Mucosa of stomach (tissue), 1 donor: ENCODE measurements at regions not wholly inside any gene's neighbourhood (a gene's known extent, or its start where the extent isn't known, plus 50 kb on each side); places are given as distances from the start of the nearest gene placed in this dataset.
"Not testable (repeated sequence)": the region's sequence is repeated elsewhere in the genome, so short reads cannot be mapped to it uniquely, and the experiment has no call there.

Experiments
- H3K27me3 ChIP-seq: one replicate; pipeline ENCODE4 v1.7.0; 2013; ENCODE audit warnings: mild to moderate bottlenecking, low read length; ENCODE audit not compliant: control insufficient read depth, insufficient read depth
- H3K36me3 ChIP-seq: one replicate; pipeline ENCODE4 v1.7.0; 2013; ENCODE audit warnings: low read length; ENCODE audit not compliant: control insufficient read depth, insufficient read depth
- H3K4me1 ChIP-seq: one replicate; pipeline ENCODE4 v1.7.0; 2013; ENCODE audit warnings: mild to moderate bottlenecking, low read length; ENCODE audit not compliant: control insufficient read depth, insufficient read depth
- H3K4me3 ChIP-seq: one replicate; pipeline ENCODE4 v1.7.0; 2013; ENCODE audit warnings: low read length
- H3K9ac ChIP-seq: one replicate; pipeline ENCODE4 v1.7.0; 2013; ENCODE audit warnings: mild to moderate bottlenecking, low read length, moderate library complexity
- H3K9me3 ChIP-seq: one replicate; pipeline ENCODE4 v1.7.0; 2013; ENCODE audit warnings: mild to moderate bottlenecking, low read length, moderate library complexity; ENCODE audit not compliant: control insufficient read depth
- donor health status: Pancreatic carcinoma.

GRCh38 chr2:7866825-7867224 is 815.0 kb upstream of the ID2 start:
- Histone ChIP-seq H3K9ac (no peak overlapping the region), H3K4me3 (no peak overlapping the region), H3K27me3 (no peaks in the 10 kb centered on the region), H3K36me3 (no peaks in the 10 kb centered on the region), H3K9me3 (no peaks in the 10 kb centered on the region), H3K4me1 (no peaks in the 10 kb centered on the region)

GRCh38 chr2:7867867-7868266 is 814.0 kb upstream of the ID2 start:
- Histone ChIP-seq H3K9ac (no peak overlapping the region), H3K36me3 (no peaks in the 10 kb centered on the region), H3K27me3 (no peaks in the 10 kb centered on the region), H3K9me3 (no peaks in the 10 kb centered on the region), H3K4me3 (no peak overlapping the region), H3K4me1 (no peaks in the 10 kb centered on the region)

GRCh38 chr2:7868836-7869235 is 813.0 kb upstream of the ID2 start:
- H3K4me3 ChIP-seq: no peak overlapping the region
- no peaks in the 10 kb centered on the region for H3K36me3 ChIP-seq
- H3K9ac ChIP-seq: no peak overlapping the region
- no peaks in the 10 kb centered on the region for H3K4me1 ChIP-seq
- H3K27me3 ChIP-seq: no peaks in the 10 kb centered on the region
- H3K9me3 ChIP-seq: no peaks in the 10 kb centered on the region

- H3K9me3 ChIP-seq, H3K36me3 ChIP-seq, H3K4me1 ChIP-seq, H3K4me3 ChIP-seq, H3K9ac ChIP-seq, H3K27me3 ChIP-seq: not testable (repeated sequence)
These were observed 805.4 kb upstream of the ID2 start for GRCh38 chr2:7876445-7876844.

- not testable (repeated sequence) for H3K9ac ChIP-seq, H3K9me3 ChIP-seq
These were observed 803.6 kb upstream of the ID2 start for GRCh38 chr2:7878266-7878665.

GRCh38 chr2:7878786-7879482 is 802.9 kb upstream of the ID2 start:
- Histone ChIP-seq H3K9me3 (no peaks in the 10 kb centered on the region), H3K36me3 (no peaks in the 10 kb centered on the region), H3K4me3 (no peak overlapping the region), H3K4me1 (no peaks in the 10 kb centered on the region), H3K9ac (no peak overlapping the region), H3K27me3 (no peaks in the 10 kb centered on the region)

More at GRCh38 chr2:7878266-7878665, 803.6 kb upstream of the ID2 start:
- H3K36me3 ChIP-seq, H3K4me1 ChIP-seq, H3K4me3 ChIP-seq, H3K27me3 ChIP-seq: not testable (repeated sequence)

DNA sequence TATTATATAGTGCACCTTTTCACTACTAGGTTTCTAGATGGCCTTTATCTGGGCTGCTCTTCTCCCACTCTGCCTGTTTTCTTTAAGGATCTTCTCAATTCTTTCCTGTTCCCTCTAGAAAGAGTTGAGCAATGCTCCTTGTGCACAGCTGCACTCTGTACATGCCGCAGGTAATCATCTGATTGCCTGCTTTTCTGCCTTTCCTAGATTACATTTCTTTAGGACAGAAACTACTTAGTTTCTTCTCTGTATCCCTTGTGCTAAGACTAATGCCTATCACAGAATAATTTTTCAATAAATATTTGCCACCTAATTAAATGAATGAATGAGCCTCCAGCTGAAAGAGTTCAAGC is 802.4 kb upstream of the ID2 start:
- H3K36me3 ChIP-seq: no peaks in the 10 kb centered on the region
- H3K27me3 ChIP-seq: no peaks in the 10 kb centered on the region
- no peaks in the 10 kb centered on the region for H3K4me1 ChIP-seq
- H3K4me3 ChIP-seq: no peak overlapping the region
- H3K9ac ChIP-seq: no peak overlapping the region
- no peaks in the 10 kb centered on the region for H3K9me3 ChIP-seq

DNA sequence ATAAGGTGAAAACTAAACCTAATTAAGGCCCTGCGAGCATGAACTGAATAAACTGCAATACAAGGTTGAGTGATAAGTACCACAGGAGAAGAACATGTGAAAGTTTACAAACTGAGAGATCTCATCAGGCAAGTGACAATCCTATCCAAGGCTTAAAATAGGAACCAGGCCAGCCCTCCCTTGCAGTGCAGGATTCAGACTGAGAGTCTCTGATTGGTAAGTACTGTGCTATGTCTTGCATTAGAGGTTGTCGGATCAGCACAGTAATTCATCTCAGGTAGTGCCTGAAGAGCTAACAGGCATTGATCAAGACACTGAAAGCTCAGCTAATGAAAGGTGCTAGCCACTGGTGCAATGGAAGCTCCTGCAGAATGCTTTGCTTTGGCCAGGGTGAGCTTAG is 801.7 kb upstream of the ID2 start:
- Histone ChIP-seq H3K4me1 (no peaks in the 10 kb centered on the region), H3K9me3 (no peaks in the 10 kb centered on the region), H3K27me3 (no peaks in the 10 kb centered on the region), H3K9ac (no peak overlapping the region), H3K36me3 (no peaks in the 10 kb centered on the region), H3K4me3 (no peak overlapping the region)

GRCh38 chr2:7880566-7880965 is 801.3 kb upstream of the ID2 start:
- Histone ChIP-seq H3K9me3 (no peaks in the 10 kb centered on the region), H3K27me3 (no peaks in the 10 kb centered on the region), H3K9ac (no peak overlapping the region), H3K4me3 (no peak overlapping the region), H3K4me1 (no peaks in the 10 kb centered on the region), H3K36me3 (no peaks in the 10 kb centered on the region)

- H3K9ac ChIP-seq: no peak overlapping the region
- H3K27me3 ChIP-seq: no peaks in the 10 kb centered on the region
- H3K4me3 ChIP-seq: no peak overlapping the region
- H3K4me1 ChIP-seq: no peaks in the 10 kb centered on the region
- H3K9me3 ChIP-seq: no peaks in the 10 kb centered on the region
- no peaks in the 10 kb centered on the region for H3K36me3 ChIP-seq
These were observed 800.8 kb upstream of the ID2 start for GRCh38 chr2:7881063-7881462.

- Histone ChIP-seq H3K27me3 (no peaks in the 10 kb centered on the region), H3K4me3 (no peak overlapping the region), H3K9me3 (no peaks in the 10 kb centered on the region), H3K9ac (no peak overlapping the region), H3K4me1 (no peaks in the 10 kb centered on the region), H3K36me3 (no peaks in the 10 kb centered on the region)
These were observed 800.4 kb upstream of the ID2 start for GRCh38 chr2:7881466-7881865.

DNA sequence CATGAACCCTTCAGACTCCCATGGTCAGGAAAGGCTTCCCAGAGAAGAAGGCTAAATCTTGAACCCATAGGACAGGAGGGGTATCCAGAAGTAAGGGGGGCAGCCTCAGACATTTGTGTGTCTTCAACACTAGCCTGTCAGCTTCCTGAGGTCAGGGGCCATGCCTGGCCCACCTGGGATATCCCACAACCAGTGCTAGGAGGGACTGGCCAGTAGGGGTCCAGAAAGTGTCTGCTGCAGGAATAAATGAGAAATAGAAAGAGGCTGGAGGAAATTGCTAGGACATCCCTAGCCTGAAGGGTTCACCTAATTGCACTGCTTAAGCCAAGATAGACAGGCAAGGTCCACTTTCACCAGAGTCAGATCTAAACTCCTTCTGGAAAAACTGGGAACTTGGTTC is 799.6 kb upstream of the ID2 start:
- no peaks in the 10 kb centered on the region for H3K9me3 ChIP-seq
- no peaks in the 10 kb centered on the region for H3K36me3 ChIP-seq
- no peak overlapping the region for H3K4me3 ChIP-seq
- H3K9ac ChIP-seq: no peak overlapping the region
- H3K27me3 ChIP-seq: no peaks in the 10 kb centered on the region
- H3K4me1 ChIP-seq: no peaks in the 10 kb centered on the region

- H3K27me3 ChIP-seq: no peaks in the 10 kb centered on the region
- H3K9ac ChIP-seq: no peak overlapping the region
- no peak overlapping the region for H3K4me3 ChIP-seq
- H3K9me3 ChIP-seq: no peaks in the 10 kb centered on the region
- no peaks in the 10 kb centered on the region for H3K4me1 ChIP-seq
- H3K36me3 ChIP-seq: no peaks in the 10 kb centered on the region
These were observed 797.5 kb upstream of the ID2 start for GRCh38 chr2:7884338-7884737.
